Panc1 (cell line): ENCODE measurements at regions not wholly inside any gene's neighbourhood (a gene's known extent, or its start where the extent isn't known, plus 50 kb on each side); places are given as distances from the start of the nearest gene placed in this dataset.

Experiments used
- TF ChIP-seq, protein P1 (sequence below): fragments of 450-650 bp; IDR thresholded peaks from 2 replicates; pipeline ENCODE4 v1.5.1; 2017; ENCODE audit warnings: mild to moderate bottlenecking
- TF ChIP-seq, protein P2 (sequence below), 2 experiments: IDR thresholded peaks; 2 replicates each; pipeline ENCODE4 v1.6.1; 2011 to 2012; ENCODE audit warnings: low read depth in 2 of 2, control low read depth in 1 of 2, low read length in 1 of 2, mild to moderate bottlenecking in 1 of 2, moderate library complexity in 1 of 2; ENCODE audit not compliant: insufficient read depth in 1 of 2

DNA sequence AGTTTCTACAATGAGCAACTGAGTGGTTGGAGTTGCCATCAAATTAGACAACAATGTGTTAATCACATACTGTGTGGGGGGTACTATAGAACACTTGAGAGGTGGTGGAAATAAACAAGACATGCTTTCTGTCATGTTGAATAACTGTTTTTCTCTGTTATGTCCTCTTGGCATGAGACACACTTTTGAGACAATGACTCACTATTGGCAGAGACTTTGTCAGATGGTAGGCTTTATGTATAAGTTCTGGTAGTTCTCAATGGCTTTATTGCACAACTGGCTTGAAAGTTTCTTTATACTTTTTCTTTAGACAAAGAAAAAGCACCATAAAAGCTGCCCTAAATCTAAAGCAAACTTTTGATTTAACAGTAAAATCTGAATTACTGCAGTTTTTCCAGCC, 578.7 kb downstream of the ADCYAP1 start:
- TF ChIP-seq, protein P1, sequence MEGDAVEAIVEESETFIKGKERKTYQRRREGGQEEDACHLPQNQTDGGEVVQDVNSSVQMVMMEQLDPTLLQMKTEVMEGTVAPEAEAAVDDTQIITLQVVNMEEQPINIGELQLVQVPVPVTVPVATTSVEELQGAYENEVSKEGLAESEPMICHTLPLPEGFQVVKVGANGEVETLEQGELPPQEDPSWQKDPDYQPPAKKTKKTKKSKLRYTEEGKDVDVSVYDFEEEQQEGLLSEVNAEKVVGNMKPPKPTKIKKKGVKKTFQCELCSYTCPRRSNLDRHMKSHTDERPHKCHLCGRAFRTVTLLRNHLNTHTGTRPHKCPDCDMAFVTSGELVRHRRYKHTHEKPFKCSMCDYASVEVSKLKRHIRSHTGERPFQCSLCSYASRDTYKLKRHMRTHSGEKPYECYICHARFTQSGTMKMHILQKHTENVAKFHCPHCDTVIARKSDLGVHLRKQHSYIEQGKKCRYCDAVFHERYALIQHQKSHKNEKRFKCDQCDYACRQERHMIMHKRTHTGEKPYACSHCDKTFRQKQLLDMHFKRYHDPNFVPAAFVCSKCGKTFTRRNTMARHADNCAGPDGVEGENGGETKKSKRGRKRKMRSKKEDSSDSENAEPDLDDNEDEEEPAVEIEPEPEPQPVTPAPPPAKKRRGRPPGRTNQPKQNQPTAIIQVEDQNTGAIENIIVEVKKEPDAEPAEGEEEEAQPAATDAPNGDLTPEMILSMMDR: no peak
- TF ChIP-seq, protein P2, sequence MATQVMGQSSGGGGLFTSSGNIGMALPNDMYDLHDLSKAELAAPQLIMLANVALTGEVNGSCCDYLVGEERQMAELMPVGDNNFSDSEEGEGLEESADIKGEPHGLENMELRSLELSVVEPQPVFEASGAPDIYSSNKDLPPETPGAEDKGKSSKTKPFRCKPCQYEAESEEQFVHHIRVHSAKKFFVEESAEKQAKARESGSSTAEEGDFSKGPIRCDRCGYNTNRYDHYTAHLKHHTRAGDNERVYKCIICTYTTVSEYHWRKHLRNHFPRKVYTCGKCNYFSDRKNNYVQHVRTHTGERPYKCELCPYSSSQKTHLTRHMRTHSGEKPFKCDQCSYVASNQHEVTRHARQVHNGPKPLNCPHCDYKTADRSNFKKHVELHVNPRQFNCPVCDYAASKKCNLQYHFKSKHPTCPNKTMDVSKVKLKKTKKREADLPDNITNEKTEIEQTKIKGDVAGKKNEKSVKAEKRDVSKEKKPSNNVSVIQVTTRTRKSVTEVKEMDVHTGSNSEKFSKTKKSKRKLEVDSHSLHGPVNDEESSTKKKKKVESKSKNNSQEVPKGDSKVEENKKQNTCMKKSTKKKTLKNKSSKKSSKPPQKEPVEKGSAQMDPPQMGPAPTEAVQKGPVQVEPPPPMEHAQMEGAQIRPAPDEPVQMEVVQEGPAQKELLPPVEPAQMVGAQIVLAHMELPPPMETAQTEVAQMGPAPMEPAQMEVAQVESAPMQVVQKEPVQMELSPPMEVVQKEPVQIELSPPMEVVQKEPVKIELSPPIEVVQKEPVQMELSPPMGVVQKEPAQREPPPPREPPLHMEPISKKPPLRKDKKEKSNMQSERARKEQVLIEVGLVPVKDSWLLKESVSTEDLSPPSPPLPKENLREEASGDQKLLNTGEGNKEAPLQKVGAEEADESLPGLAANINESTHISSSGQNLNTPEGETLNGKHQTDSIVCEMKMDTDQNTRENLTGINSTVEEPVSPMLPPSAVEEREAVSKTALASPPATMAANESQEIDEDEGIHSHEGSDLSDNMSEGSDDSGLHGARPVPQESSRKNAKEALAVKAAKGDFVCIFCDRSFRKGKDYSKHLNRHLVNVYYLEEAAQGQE (IDR thresholded peaks at IDR 0.05; ENCODE audit: insufficient read depth in 1 of 2, low read depth in 2 of 2, low read length in 1 of 2): no peak
